Activated CD4-positive, alpha-beta memory T cell treated with anti-CD3 and anti-CD28 coated beads, Interleukin-2, amount 10 ng/mL, durations not matched to agents 7 days and 5 days (primary cell): ENCODE measurements at regions not wholly inside any gene's neighbourhood (a gene's known extent, or its start where the extent isn't known, plus 50 kb on each side); places are given as distances from the start of the nearest gene placed in this dataset.
"Not testable (repeated sequence)": the region's sequence is repeated elsewhere in the genome, so short reads cannot be mapped to it uniquely, and the experiment has no call there.

Experiments used
- CTCF ChIA-PET: fragments of 350-600 bp; sonication (Branson Sonifier 250); formaldehyde crosslinking; loops from one replicate; lab custom pipeline; 2021; ENCODE audit warnings: antibody characterized with exemption, inconsistent platforms; lab: Charles Lee
- POLR2A ChIA-PET: fragments of 350-600 bp; sonication (Branson Sonifier 250); formaldehyde crosslinking; loops from one replicate; lab custom pipeline; 2021; ENCODE audit warnings: antibody characterized with exemption; lab: Charles Lee
- DNase-seq: peaks from one replicate; pipeline ENCODE4 v3.0.0-alpha.2; 2020
- H3K27ac Mint-ChIP-seq: one replicate; pipeline ENCODE4 v1.8.0; 2021; ENCODE audit warnings: mild to moderate bottlenecking, mixed read lengths
- H3K27me3 Mint-ChIP-seq: one replicate; pipeline ENCODE4 v1.8.0; 2021; ENCODE audit warnings: mixed read lengths
- H3K36me3 Mint-ChIP-seq: one replicate; pipeline ENCODE4 v1.8.0; 2021; ENCODE audit warnings: low read depth, mixed read lengths
- H3K4me1 Mint-ChIP-seq: one replicate; pipeline ENCODE4 v1.8.0; 2021; ENCODE audit warnings: mixed read lengths
- H3K4me3 Mint-ChIP-seq: one replicate; pipeline ENCODE4 v1.8.0; 2021; ENCODE audit warnings: mild to moderate bottlenecking, mixed read lengths
- H3K9me3 Mint-ChIP-seq: one replicate; pipeline ENCODE4 v1.8.0; 2021; ENCODE audit warnings: mixed read lengths

GRCh38 chr4:187378441-187378840 is 617.1 kb upstream of the ZFP42 start:
- ChIA-PET CTCF (no interaction called here), POLR2A (no interaction called here)
- H3K36me3 Mint-ChIP-seq = no peaks in the 10 kb centered on the region
- H3K4me3 Mint-ChIP-seq = no peak overlapping the region
- DNase-seq = no peak
- no peaks in the 10 kb centered on the region for H3K4me1 Mint-ChIP-seq
- H3K27me3 Mint-ChIP-seq = no peaks in the 10 kb centered on the region
- H3K9me3 Mint-ChIP-seq = peaks cover 16% of the 10 kb centered on the region
- H3K27ac Mint-ChIP-seq = no peak overlapping the region

DNA sequence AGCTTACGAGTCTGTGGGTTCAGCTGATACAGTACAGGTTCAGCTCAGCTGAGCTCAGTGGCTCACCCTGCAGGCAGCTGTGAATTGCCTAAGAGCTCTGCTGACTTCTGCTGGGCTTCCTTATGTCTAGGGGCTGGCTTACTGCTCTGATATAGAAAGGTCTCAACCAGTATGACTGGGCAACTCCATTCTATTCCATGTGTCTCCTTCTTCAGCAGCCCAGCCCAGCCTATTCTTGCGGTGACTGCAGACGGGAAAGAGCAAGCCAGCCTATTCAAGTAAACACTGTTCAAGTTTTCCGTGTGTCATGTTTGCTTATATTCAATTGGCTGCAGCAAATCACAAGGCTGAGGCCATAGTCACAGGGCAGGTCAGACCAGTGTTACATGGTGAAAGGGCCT is 615.4 kb upstream of the ZFP42 start:
- Mint-ChIP-seq H3K9me3 (peaks cover 16% of the 10 kb centered on the region), H3K27me3 (no peaks in the 10 kb centered on the region), H3K4me1 (no peaks in the 10 kb centered on the region), H3K4me3 (no peak overlapping the region), H3K36me3 (no peaks in the 10 kb centered on the region), H3K27ac (no peak overlapping the region)
- CTCF ChIA-PET = no interaction called here
- POLR2A ChIA-PET = no interaction called here
- DNase-seq = no peak

- ChIA-PET POLR2A (no interaction called here), CTCF (no interaction called here)
- no peaks in the 10 kb centered on the region for H3K4me1 Mint-ChIP-seq
- no peak overlapping the region for H3K27ac Mint-ChIP-seq
- peaks cover 13% of the 10 kb centered on the region for H3K9me3 Mint-ChIP-seq
- no peaks in the 10 kb centered on the region for H3K27me3 Mint-ChIP-seq
- no peak overlapping the region for H3K4me3 Mint-ChIP-seq
- no peaks in the 10 kb centered on the region for H3K36me3 Mint-ChIP-seq
- no peak for DNase-seq
Measured at GRCh38 chr4:187383181-187383580, 612.4 kb upstream of the ZFP42 start.

- Mint-ChIP-seq H3K27ac (no peak overlapping the region), H3K4me1 (no peaks in the 10 kb centered on the region), H3K27me3 (no peaks in the 10 kb centered on the region), H3K9me3 (peaks cover 6% of the 10 kb centered on the region), H3K4me3 (no peak overlapping the region), H3K36me3 (no peaks in the 10 kb centered on the region)
- no peak for DNase-seq
- ChIA-PET POLR2A (no interaction called here), CTCF (no interaction called here)
Measured at GRCh38 chr4:187387739-187388138, 607.8 kb upstream of the ZFP42 start.

- ChIA-PET CTCF (no interaction called here), POLR2A (no interaction called here)
- H3K9me3 Mint-ChIP-seq = peaks cover 1% of the 10 kb centered on the region
Measured at GRCh38 chr4:187389420-187389819, 606.2 kb upstream of the ZFP42 start.

GRCh38 chr4:187390646-187391045 is 604.9 kb upstream of the ZFP42 start:
- no peaks in the 10 kb centered on the region for H3K36me3 Mint-ChIP-seq
- ChIA-PET POLR2A (no interaction called here), CTCF (no interaction called here)

More at GRCh38 chr4:187389420-187389819, 606.2 kb upstream of the ZFP42 start:
- Mint-ChIP-seq H3K4me3 (no peak overlapping the region), H3K27me3 (no peaks in the 10 kb centered on the region), H3K27ac (no peak overlapping the region), H3K36me3 (no peaks in the 10 kb centered on the region), H3K4me1 (no peaks in the 10 kb centered on the region)
- DNase-seq = no peak

DNA sequence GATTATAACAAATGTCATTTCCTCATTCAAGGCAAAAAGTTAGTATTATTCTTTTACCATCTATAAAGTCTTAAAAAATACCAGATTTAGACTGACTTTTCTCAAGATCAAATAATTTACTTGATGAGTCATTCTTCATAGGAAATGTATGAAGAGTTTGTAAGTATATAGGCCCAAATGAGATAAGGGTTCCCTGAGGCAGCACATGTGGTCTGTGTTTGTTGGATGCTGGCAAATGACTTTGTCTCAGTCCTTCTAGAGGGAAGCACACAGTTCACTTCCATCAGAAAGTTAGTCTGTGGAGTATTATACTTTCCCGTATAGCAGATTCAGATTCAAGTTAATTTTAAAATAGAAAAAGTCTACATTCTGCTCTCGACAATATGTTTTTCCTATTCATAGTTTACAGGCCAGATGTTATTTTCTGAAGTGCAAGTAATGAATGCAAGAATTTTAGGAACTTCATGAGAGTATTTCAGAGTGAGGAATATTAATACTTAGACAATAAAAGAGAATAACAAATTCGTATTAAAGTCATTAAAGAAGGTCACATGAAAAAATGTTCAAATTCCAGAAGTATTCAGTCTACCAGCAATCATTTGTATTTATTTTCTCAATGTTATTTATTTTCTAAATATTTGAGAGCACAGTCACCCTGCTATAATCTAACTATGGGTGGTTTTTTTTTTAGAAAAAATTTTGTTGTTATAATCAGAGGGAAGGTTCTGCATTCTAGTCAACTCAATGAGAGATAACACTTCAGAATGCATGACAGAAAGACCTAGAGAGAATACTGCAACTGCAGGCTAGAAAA is 601.8 kb upstream of the ZFP42 start:
- POLR2A ChIA-PET = no interaction called here
- H3K4me3 Mint-ChIP-seq = no peak overlapping the region

More at GRCh38 chr4:187390646-187391045, 604.9 kb upstream of the ZFP42 start:
- H3K27me3 Mint-ChIP-seq = no peaks in the 10 kb centered on the region
- no peaks in the 10 kb centered on the region for H3K4me1 Mint-ChIP-seq
- H3K4me3 Mint-ChIP-seq = no peak overlapping the region
- no peak overlapping the region for H3K27ac Mint-ChIP-seq
- H3K9me3 Mint-ChIP-seq = peaks cover 8% of the 10 kb centered on the region
- DNase-seq = no peak

GRCh38 chr4:187396106-187396505 is 599.5 kb upstream of the ZFP42 start:
- Mint-ChIP-seq H3K27me3 (no peaks in the 10 kb centered on the region), H3K4me1 (no peaks in the 10 kb centered on the region), H3K9me3 (peaks cover 16% of the 10 kb centered on the region), H3K36me3 (no peaks in the 10 kb centered on the region), H3K4me3 (no peak overlapping the region), H3K27ac (no peak overlapping the region)
- DNase-seq = no peak
- ChIA-PET CTCF (no interaction called here), POLR2A (no interaction called here)

More for the DNA sequence above, 601.8 kb upstream of the ZFP42 start:
- H3K27ac Mint-ChIP-seq = no peak overlapping the region
- DNase-seq = no peak
- H3K27me3 Mint-ChIP-seq = no peaks in the 10 kb centered on the region
- H3K4me1 Mint-ChIP-seq = no peaks in the 10 kb centered on the region
- no peaks in the 10 kb centered on the region for H3K36me3 Mint-ChIP-seq
- peaks cover 8% of the 10 kb centered on the region for H3K9me3 Mint-ChIP-seq
- CTCF ChIA-PET = no interaction called here

DNA sequence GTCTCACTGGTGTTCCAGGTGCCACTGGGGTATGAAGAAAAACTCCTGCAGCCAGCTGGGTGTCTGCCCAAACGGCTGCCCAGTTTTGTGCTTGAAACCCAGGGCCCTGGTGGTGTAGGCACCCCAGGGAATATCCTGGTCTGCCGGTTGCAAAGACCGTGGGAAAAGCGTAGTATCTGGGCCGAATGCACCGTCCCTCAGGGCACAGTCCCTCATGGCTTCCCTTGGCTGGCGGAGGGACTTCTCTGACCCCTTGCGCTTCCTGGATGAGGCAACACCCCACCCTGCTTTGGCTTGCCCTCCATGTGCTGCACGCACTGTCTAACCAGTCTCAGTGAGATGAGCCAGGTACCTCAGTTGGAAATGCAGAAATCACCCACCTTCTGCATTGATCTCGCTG is 587.1 kb upstream of the ZFP42 start:
- H3K4me1 Mint-ChIP-seq, CTCF ChIA-PET: not testable (repeated sequence)

GRCh38 chr4:187413564-187414358 is 581.8 kb upstream of the ZFP42 start:
- Mint-ChIP-seq H3K9me3 (peaks cover 3% of the 10 kb centered on the region), H3K27ac (no peak overlapping the region), H3K27me3 (no peaks in the 10 kb centered on the region), H3K36me3 (no peaks in the 10 kb centered on the region), H3K4me3 (no peak overlapping the region), H3K4me1 (no peaks in the 10 kb centered on the region)
- CTCF ChIA-PET = no interaction called here
- no peak for DNase-seq
- POLR2A ChIA-PET = no interaction called here

More for the DNA sequence above, 587.1 kb upstream of the ZFP42 start:
- POLR2A ChIA-PET, H3K27me3 Mint-ChIP-seq, H3K4me3 Mint-ChIP-seq, DNase-seq, H3K36me3 Mint-ChIP-seq, H3K27ac Mint-ChIP-seq: not testable (repeated sequence)
- H3K9me3 Mint-ChIP-seq = peaks cover 17% of the 10 kb centered on the region

GRCh38 chr4:187414716-187415115 is 580.9 kb upstream of the ZFP42 start:
- Mint-ChIP-seq H3K4me1 (no peaks in the 10 kb centered on the region), H3K4me3 (no peak overlapping the region), H3K27ac (no peak overlapping the region), H3K36me3 (no peaks in the 10 kb centered on the region), H3K9me3 (peaks cover 4% of the 10 kb centered on the region), H3K27me3 (no peaks in the 10 kb centered on the region)
- CTCF ChIA-PET = no interaction called here
- no peak for DNase-seq
- POLR2A ChIA-PET = no interaction called here

GRCh38 chr4:187415231-187415630 is 580.3 kb upstream of the ZFP42 start:
- DNase-seq = no peak
- no peak overlapping the region for H3K4me3 Mint-ChIP-seq

GRCh38 chr4:187416216-187416615 is 579.4 kb upstream of the ZFP42 start:
- no peaks in the 10 kb centered on the region for H3K4me1 Mint-ChIP-seq
- no peak for DNase-seq
- H3K36me3 Mint-ChIP-seq = no peaks in the 10 kb centered on the region
- H3K27me3 Mint-ChIP-seq = no peaks in the 10 kb centered on the region
- POLR2A ChIA-PET = no interaction called here
- CTCF ChIA-PET = no interaction called here
- peaks cover 7% of the 10 kb centered on the region for H3K9me3 Mint-ChIP-seq
- H3K4me3 Mint-ChIP-seq = no peak overlapping the region
- H3K27ac Mint-ChIP-seq = no peak overlapping the region

More at GRCh38 chr4:187415231-187415630, 580.3 kb upstream of the ZFP42 start:
- H3K27me3 Mint-ChIP-seq = no peaks in the 10 kb centered on the region
- H3K4me1 Mint-ChIP-seq = no peaks in the 10 kb centered on the region
- no peaks in the 10 kb centered on the region for H3K36me3 Mint-ChIP-seq
- ChIA-PET POLR2A (no interaction called here), CTCF (no interaction called here)
- H3K9me3 Mint-ChIP-seq = peaks cover 6% of the 10 kb centered on the region
- no peak overlapping the region for H3K27ac Mint-ChIP-seq
